Thyroid gland (tissue), 4 donors: ENCODE measurements at regions not wholly inside any gene's neighbourhood (a gene's known extent, or its start where the extent isn't known, plus 50 kb on each side); places are given as distances from the start of the nearest gene placed in this dataset. TPM values are rescaled to one million over a fixed set of nuclear protein-coding genes. Genes with fewer than 3 reads are reported as not detected.

Experiments
- DNase-seq, 2 donors: peaks; one replicate each; pipeline ENCODE4 v3.0.0-alpha.2; 2019
- H3K27ac ChIP-seq, 3 donors: fragments of 200-600 bp; sonication (generic); 1 replicate in 2 of 3; 2 replicates in 1 of 3; pipeline ENCODE4 v1.5.1; 2016 to 2019; ENCODE audit warnings: mild to moderate bottlenecking in 1 of 3, moderate library complexity in 1 of 3
- H3K27me3 ChIP-seq: fragments of 200-600 bp; sonication (generic); one replicate; pipeline ENCODE4 v1.5.1; 2019
- H3K36me3 ChIP-seq, 2 donors: fragments of 200-600 bp; sonication (generic); one replicate each; pipeline ENCODE4 v1.5.1; 2016 to 2019
- H3K4me1 ChIP-seq, 2 donors: fragments of 200-600 bp; sonication (generic); one replicate each; pipeline ENCODE4 v1.5.1; 2017 to 2019
- H3K4me3 ChIP-seq, 3 donors: fragments of 200-600 bp; sonication (generic); replicated peaks in 1 of 3; 1 replicate in 2 of 3; 2 replicates in 1 of 3; pipeline ENCODE4 v1.5.1; 2016; ENCODE audit warnings: mild to moderate bottlenecking in 1 of 3
- H3K9me3 ChIP-seq: fragments of 200-600 bp; sonication (generic); one replicate; pipeline ENCODE4 v1.5.1; 2017
- CTCF ChIP-seq, 6 experiments: fragments of 200-600 bp in 3 of 6; fragments of 450-650 bp in 3 of 6; sonication (generic) in 3 of 6; IDR thresholded peaks; one replicate each; pipeline ENCODE4 v1.5.1; 2016 to 2019; ENCODE audit warnings: antibody characterized with exemption in 6 of 6, mild to moderate bottlenecking in 2 of 6, inconsistent platforms in 1 of 6, moderate library complexity in 1 of 6
- POLR2A ChIP-seq, 2 donors: fragments of 450-650 bp; IDR thresholded peaks; one replicate each; pipeline ENCODE4 v1.6.1; 2017; ENCODE audit warnings: antibody characterized with exemption in 2 of 2, mild to moderate bottlenecking in 2 of 2, moderate library complexity in 1 of 2
- WGBS, 2 donors: methylation state at CpG; one replicate each; pipeline ENCODE4 v1.1.5; 2017; 5-methylcytosine and 5-hydroxymethylcytosine counted together
- intact Hi-C: fragments of 100-400 bp; cut with DNase I; formaldehyde crosslinking; loops from one replicate; pipeline ENCODE4 v1.15.1; 2023
- small RNA-seq: library from RNA; depleted of rRNA; stranded (forward); fragments of <200 nt; gene quantifications from one replicate; pipeline ENCODE3, GENCODE V24; 2016

- no peak overlapping the region for H3K27ac ChIP-seq
- no peak for DNase-seq
- H3K4me1 ChIP-seq, result no peaks in the 10 kb centered on the region
- no peaks in the 10 kb centered on the region for H3K9me3 ChIP-seq
- H3K4me3 ChIP-seq, result no peak overlapping the region
- 46 to 52% methylated on average over 7 of the region's 7 CpGs for WGBS, 2 donors
- H3K27me3 ChIP-seq, result no peaks in the 10 kb centered on the region
- no peaks in the 10 kb centered on the region for H3K36me3 ChIP-seq
- TF ChIP-seq POLR2A (IDR thresholded peaks at IDR 0.05), result no peak
- no peak for TF ChIP-seq CTCF (IDR thresholded peaks at IDR 0.05)
- intact Hi-C loops, result no loop called here
Observed at GRCh38 chr1:232751393-232752140, 53.6 kb upstream of the MAP10 start.

DNA sequence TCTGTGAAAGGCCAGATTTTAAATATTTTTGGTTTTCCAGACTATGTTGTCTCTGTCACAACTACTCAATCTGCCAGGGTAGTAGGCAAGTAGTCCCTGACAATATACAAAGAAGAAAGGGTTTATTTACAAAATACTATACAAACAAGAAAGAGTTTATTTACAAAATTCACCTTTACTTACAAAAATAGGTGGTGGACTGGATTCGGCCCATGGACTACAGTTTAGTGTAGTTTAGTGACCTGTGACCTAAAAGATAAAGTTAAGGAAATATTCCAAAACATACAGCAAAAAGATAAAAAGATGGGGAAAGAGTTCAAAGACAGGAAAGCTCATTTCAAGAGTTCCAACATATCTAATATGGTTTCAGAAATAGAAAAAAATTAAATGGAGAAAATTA, 52.9 kb upstream of the MAP10 start:
- intact Hi-C loops, result no loop called here
- Histone ChIP-seq H3K27me3 (no peaks in the 10 kb centered on the region), H3K36me3 (no peaks in the 10 kb centered on the region), H3K4me1 (no peaks in the 10 kb centered on the region), H3K4me3 (no peak overlapping the region), H3K9me3 (no peaks in the 10 kb centered on the region), H3K27ac (no peak overlapping the region)
- TF ChIP-seq POLR2A (IDR thresholded peaks at IDR 0.05) (no peak), CTCF (IDR thresholded peaks at IDR 0.05) (no peak)
- no peak for DNase-seq
- 67 to 69% methylated on average over 1 of the region's 1 CpG for WGBS, 2 donors

DNA sequence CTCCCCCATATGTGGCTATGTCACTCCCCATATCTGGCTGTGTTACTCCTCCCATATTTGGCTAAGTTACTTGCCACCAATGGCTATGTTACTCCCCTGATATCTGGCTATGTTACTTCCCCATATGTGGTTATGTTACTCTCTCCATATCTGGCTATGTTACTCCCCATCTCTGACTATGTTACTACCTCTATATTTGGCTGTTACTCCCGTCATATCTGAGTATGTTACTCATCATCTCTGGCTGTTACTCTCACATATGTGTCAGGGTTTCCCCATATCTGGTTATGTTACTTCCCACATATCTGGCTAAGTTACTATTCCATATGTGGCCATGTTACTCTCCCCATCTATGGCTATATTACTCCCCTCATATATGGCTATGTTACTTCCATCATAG, 50.3 kb upstream of the MAP10 start:
- no peaks in the 10 kb centered on the region for H3K9me3 ChIP-seq
- no peaks in the 10 kb centered on the region for H3K4me1 ChIP-seq
- intact Hi-C loops, result no loop called here
- 79 to 82% methylated on average over 1 of the region's 1 CpG for whole genome bisulfite sequencing, 2 donors
- no peak for DNase-seq
- H3K27ac ChIP-seq, result no peak overlapping the region
- TF ChIP-seq POLR2A (IDR thresholded peaks at IDR 0.05) (no peak), CTCF (IDR thresholded peaks at IDR 0.05) (no peak)
- H3K27me3 ChIP-seq, result no peaks in the 10 kb centered on the region
- H3K36me3 ChIP-seq, result no peaks in the 10 kb centered on the region
- no peak overlapping the region for H3K4me3 ChIP-seq

Small RNAs in the stretch of these regions (small RNA-seq; reads per million reads assigned to genes)
- not detected for gene RNU6-1211P
